Hindlimb muscle (tissue), 1 donor: ENCODE measurements at regions not wholly inside any gene's neighbourhood (a gene's known extent, or its start where the extent isn't known, plus 50 kb on each side); places are given as distances from the start of the nearest gene placed in this dataset.
A peak's percentile ranks its signal among the peaks of the same experiment; 100 is the strongest.
"Not testable (repeated sequence)": the region's sequence is repeated elsewhere in the genome, so short reads cannot be mapped to it uniquely, and the experiment has no call there.

Source experiments
- DNase-seq: peaks from one replicate; pipeline ENCODE4 v3.0.0-alpha.2; 2013

GRCh38 chr10:64345856-64346255 lies 824.7 kb downstream of the REEP3 start:
- DNase-seq = no peak

- no peak for DNase-seq
These were observed 825.2 kb downstream of the REEP3 start for GRCh38 chr10:64346389-64346788.

GRCh38 chr10:64350665-64351064 lies 829.5 kb downstream of the REEP3 start:
- DNase-seq = no peak

- no peak for DNase-seq
These were observed 837.7 kb downstream of the REEP3 start for GRCh38 chr10:64358907-64359306.

GRCh38 chr10:64360240-64360639 lies 839.0 kb downstream of the REEP3 start:
- not testable (repeated sequence) for DNase-seq

GRCh38 chr10:64363687-64364086 lies 842.5 kb downstream of the REEP3 start:
- no peak for DNase-seq

GRCh38 chr10:64365663-64366062 lies 844.5 kb downstream of the REEP3 start:
- DNase-seq = no peak

- no peak for DNase-seq
These were observed 847.1 kb downstream of the REEP3 start for GRCh38 chr10:64368298-64368697.

- DNase-seq = no peak
These were observed 848.9 kb downstream of the REEP3 start for GRCh38 chr10:64369885-64370773.

- no peak for DNase-seq
These were observed 853.1 kb downstream of the REEP3 start for GRCh38 chr10:64374346-64374745.

GRCh38 chr10:64376167-64376566 lies 855.0 kb downstream of the REEP3 start:
- no peak for DNase-seq

GRCh38 chr10:64379898-64380297 lies 858.7 kb downstream of the REEP3 start:
- DNase-seq = no peak

GRCh38 chr10:64385355-64385754 lies 864.2 kb downstream of the REEP3 start:
- DNase-seq = no peak

- no peak for DNase-seq
These were observed 873.5 kb downstream of the REEP3 start for GRCh38 chr10:64394744-64395143.

GRCh38 chr10:64396105-64396708 lies 875.0 kb downstream of the REEP3 start:
- peak; percentile 19 for DNase-seq

- DNase-seq = no peak
These were observed 875.9 kb downstream of the REEP3 start for GRCh38 chr10:64397125-64397524.

GRCh38 chr10:64408391-64409183 lies 887.4 kb downstream of the REEP3 start:
- DNase-seq = no peak

GRCh38 chr10:64409349-64409748 lies 888.1 kb downstream of the REEP3 start:
- DNase-seq = no peak

- DNase-seq = no peak
These were observed 894.8 kb downstream of the REEP3 start for GRCh38 chr10:64416011-64416410.

GRCh38 chr10:64419461-64419860 lies 898.3 kb downstream of the REEP3 start:
- no peak for DNase-seq

GRCh38 chr10:64426745-64427144 lies 905.5 kb downstream of the REEP3 start:
- no peak for DNase-seq

GRCh38 chr10:64430690-64431323 lies 909.6 kb downstream of the REEP3 start:
- no peak for DNase-seq

- DNase-seq = not testable (repeated sequence)
These were observed 920.7 kb downstream of the REEP3 start for GRCh38 chr10:64441872-64442271.
